C4-2B (cell line): ENCODE measurements at regions not wholly inside any gene's neighbourhood (a gene's known extent, or its start where the extent isn't known, plus 50 kb on each side); places are given as distances from the start of the nearest gene placed in this dataset.
A peak's percentile ranks its signal among the peaks of the same experiment; 100 is the strongest.

Source experiments
- H3K27ac ChIP-seq: fragments of 450-650 bp; 2 replicates; pipeline ENCODE4 v1.5.1; 2017
- CTCF ChIP-seq: fragments of 450-650 bp; conservative IDR thresholded peaks from 2 replicates; pipeline ENCODE4 v1.5.1; 2017; ENCODE audit warnings: mild to moderate bottlenecking
- ZFX ChIP-seq: fragments of 450-650 bp; IDR thresholded peaks from 2 replicates; pipeline ENCODE4 v1.6.1; 2017

GRCh38 chr4:14744346-14744745 lies 257.9 kb upstream of the CPEB2 start:
- no peak overlapping the region for H3K27ac ChIP-seq
- TF ChIP-seq CTCF, result no peak
- TF ChIP-seq ZFX, result no peak

- TF ChIP-seq ZFX (no peak), CTCF (peak; percentile 22)
- no peak overlapping the region for H3K27ac ChIP-seq
Observed at GRCh38 chr4:14749910-14750309, 252.4 kb upstream of the CPEB2 start.

- no peak for TF ChIP-seq CTCF
- TF ChIP-seq ZFX, result no peak
- H3K27ac ChIP-seq, result no peak overlapping the region
Observed at GRCh38 chr4:14752341-14753046, 249.8 kb upstream of the CPEB2 start.

GRCh38 chr4:14767142-14767541 lies 235.1 kb upstream of the CPEB2 start:
- TF ChIP-seq ZFX (no peak), CTCF (no peak)
- H3K27ac ChIP-seq, result no peak overlapping the region

- TF ChIP-seq ZFX (no peak), CTCF (no peak)
- H3K27ac ChIP-seq, result no peak overlapping the region
Observed at GRCh38 chr4:14768449-14768848, 233.8 kb upstream of the CPEB2 start.

GRCh38 chr4:14769993-14770392 lies 232.3 kb upstream of the CPEB2 start:
- no peak for TF ChIP-seq ZFX
- no peak for TF ChIP-seq CTCF
- no peak overlapping the region for H3K27ac ChIP-seq

- H3K27ac ChIP-seq, result no peak overlapping the region
- TF ChIP-seq ZFX (no peak), CTCF (no peak)
Observed at GRCh38 chr4:14771094-14771493, 231.2 kb upstream of the CPEB2 start.
